GM18520 (cell line): ENCODE measurements at regions not wholly inside any gene's neighbourhood (a gene's known extent, or its start where the extent isn't known, plus 50 kb on each side); places are given as distances from the start of the nearest gene placed in this dataset.

ENCODE experiments used
- ATAC-seq: cut with Tn5 transposase; IDR thresholded peaks from one replicate; pipeline ENCODE4 v1.9.1; 2021; ENCODE audit not compliant: unreplicated experiment

DNA sequence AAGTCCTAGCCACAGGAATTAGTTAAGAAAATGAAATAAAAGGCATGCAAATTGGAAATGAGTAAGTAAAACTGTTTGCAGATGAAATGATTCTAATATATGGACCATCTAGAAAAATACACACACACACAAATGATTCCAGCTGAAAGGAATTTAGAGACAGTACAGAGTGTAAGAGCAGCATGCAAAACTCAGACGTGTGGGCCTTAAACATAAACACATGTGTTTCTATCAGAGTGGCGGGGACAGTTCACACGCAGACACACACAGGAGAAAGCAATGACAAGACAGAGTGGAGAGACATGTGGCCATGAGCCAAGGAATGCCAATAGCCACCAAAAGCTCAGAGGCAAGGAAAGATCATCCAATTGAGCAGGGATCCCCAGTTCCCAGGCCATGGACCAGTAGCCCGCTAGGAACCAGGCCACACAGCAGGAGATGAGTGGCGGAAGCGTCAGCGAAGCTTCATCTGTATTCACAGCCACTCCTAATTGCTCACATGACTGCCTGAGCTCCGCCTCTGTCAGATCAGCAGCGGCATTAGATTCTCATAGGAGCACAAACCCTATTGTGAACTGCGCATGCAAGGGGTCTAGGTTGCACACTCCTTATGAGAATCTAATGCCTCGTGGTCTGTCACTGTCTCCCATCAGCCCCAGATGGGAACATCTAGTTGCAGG, 155.4 kb downstream of the ARL4C start:
- no peak for ATAC-seq

DNA sequence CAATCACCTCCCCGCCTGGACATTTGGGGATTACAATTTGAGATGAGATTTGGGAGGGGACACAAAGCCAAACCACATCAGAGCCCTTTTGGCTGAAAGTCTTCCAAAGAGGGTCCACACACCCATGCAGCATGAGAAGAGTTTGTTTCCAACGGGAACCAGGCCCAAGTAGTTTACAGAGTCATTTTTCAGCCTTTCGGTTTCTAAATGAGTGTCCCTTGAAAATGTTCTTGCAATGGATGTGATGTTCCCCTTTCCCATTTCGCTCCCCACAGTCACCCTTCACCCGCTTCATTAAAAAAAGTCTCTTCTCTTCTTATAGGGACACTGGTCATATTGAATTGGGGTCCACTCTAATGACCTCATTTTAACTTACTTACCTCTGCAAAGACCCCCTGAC, 157.4 kb downstream of the ARL4C start:
- no peak for ATAC-seq

DNA sequence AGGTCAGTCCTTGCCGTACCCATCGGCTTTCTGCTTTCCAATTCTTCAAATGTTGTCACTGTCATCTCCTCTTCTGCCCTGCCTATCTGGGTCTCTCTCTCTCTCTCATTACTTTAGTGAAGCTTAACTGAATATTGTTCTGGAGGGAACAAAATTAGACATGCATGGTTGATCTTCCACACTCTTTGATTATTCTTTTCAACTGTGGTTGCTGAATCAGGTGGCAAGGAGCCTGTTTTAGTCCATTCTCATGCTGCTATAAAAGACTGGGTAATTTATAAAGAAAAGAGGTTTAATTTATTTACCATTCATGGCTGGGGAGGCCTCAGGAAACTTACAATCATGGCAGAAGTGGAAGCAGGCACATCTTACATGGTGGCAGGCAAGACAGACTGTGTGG, 157.9 kb downstream of the ARL4C start:
- ATAC-seq = no peak

DNA sequence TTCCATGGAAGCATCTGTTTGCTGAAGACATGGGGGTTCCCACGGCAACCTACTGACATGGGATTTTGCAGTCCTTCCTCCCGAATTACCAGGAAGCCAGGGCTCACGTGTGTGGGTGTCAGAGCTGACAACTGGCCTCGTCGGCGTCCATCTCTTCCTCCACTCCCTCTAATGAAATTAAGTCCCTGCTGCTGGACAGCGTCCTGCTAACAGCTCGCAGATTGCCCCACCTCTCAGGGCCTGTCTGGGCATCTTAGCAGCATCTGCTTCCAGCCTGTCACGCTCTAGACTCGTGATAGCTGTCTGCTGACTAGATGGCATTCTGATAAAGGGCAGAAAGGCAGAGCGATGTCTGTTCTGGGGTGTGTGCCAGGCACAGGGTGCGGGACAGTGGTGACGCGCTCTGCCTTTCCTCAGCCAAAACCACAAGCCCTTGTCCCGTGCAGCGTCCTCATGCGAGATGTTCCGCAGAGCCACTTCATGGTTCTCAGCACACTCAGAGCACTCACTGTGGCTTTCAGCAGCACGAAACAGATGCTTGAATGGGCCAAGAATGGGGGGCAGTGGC, 161.1 kb downstream of the ARL4C start:
- ATAC-seq = no peak

DNA sequence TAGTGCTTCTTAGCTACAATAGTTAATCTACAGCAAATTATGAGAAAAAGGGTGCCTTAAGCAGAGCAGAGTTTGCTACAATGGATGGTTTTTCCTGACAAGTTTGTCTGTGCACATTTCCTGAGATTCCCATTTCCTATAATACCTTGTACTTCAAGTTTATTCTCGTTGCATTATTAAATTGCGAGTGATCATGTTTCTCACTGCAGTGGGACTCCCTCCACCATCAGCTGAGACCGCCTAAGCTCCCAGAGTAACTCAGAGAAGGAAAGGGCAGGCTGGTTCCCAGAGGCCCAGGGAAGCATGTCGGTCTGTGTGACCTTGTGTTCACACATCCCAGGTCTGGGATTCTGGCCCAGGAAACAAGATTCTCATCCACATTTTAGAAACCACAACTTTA, 162.1 kb downstream of the ARL4C start:
- no peak for ATAC-seq

DNA sequence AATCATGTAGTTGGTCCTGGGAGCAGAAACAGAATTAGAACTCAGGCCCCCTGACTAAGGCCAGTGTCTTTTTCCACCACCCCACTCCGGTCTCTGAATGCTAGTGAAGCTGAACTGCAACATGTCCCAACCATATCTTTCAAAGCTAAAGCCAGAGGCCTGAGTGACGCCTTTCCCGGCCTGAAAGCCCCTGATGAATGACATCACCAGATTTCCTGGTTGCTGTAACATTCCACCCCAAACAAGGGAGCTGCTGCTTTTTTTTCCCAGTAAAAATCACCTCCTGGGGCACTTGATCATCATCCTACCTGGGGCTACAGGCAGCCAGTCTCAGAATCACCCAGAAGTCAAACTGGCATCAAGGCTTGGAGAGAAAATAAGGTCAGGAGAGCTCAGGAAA, 162.7 kb downstream of the ARL4C start:
- ATAC-seq = no peak

DNA sequence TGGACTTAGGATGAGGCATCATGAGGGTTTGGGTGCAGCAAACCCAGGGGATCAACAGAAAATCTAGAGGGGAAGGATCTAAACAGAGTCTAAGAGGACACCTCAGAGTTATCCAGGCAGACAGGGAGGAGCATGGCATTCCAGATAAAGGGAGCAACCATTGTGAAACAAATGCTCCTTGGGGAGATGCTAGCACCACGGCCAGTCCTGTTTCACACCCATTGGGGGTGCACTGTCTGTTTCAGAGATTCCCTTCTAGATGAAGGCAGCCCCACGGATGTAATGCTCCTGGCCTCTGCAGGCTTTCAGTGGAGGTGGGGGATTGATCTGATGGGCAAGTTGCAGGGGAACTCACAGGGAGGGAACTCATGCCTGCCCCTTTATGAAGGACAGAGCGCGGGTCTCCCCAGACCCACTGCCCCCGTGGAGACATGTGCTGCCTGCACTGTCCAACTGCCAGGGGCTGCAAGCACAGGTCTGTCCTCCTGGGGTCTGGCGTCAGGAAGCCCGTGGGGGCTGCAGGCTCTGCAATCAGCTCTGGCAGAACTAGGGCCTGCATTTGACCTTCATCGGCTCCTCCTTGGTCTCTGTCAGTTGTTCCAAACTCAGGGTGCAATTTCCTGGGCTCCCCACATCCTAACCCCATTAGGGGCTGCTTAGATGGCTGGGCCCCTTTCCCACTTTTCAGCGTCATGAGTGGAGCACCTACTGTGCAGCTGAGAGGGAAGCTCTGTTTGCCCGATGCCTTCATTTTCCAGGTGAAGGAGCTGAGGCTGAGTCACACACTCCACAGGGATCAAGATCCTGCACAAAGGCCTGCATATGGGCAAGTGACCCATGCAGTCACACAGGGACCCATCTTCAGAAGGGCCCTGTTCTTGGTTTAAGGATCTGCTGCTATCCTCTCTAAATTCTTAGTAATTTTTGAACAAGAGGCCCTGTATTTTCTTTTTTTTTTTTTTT, 163.4 kb downstream of the ARL4C start:
- no peak for ATAC-seq

DNA sequence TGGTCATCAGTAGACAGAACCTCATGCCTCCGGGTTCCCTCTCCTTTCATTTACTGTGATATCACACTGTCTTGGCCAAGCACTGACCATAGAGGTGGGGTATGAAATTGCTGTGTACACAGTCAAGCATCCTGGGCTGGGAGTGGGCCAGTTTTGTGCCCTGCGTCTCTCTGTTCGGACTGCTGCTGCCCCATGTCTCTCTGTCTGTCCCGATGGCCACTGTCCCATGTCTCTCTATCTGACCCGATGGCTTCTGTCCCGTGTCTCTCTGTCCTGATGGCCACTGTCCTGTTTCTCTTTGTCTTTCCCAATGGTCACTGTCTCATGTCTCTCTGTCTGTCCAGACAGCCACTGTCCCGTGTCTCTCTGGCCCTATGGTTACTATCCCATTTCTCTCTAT, 164.9 kb downstream of the ARL4C start:
- ATAC-seq = no peak

DNA sequence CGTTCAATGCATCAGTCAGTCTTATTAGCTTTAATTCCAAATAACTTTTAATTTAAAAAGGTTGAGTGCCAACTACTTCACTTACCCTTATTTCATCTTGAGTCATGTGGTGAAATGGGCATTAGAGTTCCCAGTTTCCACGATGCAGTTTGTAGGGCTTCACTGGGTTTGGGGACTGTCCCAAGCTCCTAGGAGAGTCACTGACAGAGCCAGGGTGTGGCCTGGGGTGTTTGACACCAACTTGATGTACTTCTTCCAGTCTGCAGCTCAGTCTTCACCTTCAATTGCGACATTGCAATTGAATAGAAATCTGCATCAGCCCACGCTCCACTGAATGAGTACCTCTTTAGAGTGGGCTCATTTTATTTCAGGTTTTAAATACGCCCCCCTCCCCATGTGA, 165.3 kb downstream of the ARL4C start:
- no peak for ATAC-seq

DNA sequence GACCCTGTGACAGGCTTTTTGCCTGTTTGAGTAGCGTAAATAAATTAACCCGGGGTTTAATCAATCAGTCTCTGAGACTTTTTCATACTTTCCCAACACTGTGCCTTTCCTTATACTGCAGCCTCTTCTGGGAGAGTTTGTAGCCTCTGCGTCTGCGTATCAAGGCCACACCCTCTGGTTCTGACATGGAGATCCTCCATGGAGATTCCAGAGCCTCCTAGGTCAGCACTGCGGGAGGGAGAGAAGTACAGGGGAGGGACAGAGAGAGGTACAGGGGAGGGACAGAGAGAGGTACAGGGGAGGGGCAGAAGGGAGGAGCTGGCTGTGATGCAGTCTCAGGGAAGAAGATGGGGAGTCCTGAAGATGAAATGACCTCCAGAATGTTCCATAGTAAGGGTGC, 166.0 kb downstream of the ARL4C start:
- ATAC-seq = no peak

DNA sequence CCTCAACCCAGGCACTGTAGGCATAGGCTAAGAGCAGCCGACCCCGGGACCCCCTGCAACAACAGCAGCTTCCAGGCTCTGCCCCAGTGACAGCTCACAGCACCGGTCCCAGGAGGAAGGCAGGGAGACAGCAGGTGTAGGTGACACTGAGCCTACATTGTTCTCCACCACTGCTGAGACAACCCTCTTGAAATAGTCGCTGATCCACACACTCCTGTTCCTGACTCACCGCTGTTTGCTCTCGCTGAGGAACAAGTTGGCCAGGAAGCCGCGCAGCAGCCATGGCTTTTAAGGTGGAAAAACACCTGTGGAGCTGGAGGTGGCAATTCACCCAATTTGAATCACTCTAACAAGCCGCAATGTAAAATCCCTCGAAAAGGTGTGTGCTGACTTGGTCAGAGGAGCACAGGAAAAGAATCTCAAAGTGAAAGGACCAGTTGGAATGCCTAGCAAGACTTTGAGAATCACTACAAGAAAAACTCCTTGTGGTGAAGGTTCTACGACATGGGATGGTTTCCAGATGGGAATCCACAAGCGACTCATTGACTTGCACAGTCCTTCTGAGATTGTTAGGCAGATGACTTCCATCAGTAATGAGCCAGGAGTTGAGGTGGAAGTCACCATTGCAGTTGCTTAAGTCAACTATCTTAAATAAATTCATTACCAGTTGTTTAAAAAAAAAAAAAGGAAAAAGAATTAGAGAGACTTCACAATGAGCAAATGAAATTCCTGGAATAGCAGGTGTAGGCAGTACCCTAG, 167.5 kb downstream of the ARL4C start:
- no peak for ATAC-seq

DNA sequence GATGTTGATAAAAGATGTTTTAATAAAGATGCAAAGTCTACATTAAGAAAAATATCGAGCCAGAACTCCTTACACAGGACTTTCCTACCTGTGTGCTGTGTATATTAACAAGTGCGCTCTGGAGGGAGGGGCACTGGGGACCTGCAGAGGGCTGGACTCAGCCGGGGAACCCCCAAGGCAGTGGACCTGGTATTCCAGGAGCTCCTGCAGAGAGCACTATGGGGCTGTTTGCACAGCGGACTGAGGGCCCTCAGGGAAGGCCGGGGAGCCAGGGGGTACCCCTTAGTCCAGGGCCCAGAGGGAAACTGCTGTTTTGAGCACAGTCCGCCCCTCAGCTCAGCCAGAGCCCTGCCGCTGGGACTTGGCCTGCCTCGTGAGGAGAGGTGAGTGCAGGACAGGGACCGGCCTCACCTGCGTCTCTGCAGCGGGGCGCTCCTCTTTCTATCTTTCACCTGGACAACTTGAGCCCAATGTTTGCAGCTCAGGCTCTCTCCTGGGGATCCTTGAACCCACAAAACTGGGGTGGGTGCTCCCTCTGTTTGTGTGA, 168.4 kb downstream of the ARL4C start:
- ATAC-seq = no peak

DNA sequence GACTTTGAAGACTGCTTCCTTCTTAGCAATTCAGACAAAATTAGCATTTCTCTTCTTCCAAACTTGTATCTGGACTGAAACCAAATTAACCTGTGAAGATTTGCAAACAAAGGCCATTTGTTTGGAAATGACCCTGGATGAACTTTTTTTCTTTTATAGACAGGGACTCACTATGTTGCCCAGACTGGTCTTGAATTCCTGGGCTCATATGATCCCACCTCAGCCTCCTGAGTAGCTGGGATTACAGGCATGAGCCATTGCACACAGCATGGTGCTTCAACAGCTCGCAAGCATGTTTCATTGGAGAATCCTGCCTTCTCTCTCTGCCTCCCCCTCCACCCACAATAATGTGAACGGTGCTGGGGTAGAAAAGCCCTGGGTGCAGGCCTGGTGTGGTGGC, 170.2 kb downstream of the ARL4C start:
- no peak for ATAC-seq

DNA sequence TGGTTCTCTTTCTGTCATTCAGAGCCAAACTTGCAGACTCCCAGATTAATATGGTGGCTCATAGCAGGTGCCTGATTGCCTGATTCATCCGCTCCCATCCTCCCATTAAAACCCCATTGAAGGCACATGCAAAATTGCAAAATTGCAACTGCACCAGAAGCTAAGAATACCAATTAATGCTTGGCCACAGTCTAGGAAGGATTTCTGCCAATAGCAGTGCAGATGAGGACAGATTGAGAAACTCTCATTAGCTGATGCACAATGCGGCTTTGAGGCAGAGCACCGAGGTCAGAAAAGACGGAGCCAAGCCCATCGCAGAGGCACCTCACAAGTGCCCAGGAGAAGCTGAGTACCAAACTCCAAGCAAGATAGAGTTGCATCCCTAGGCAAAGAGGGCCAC, 172.8 kb downstream of the ARL4C start:
- ATAC-seq = no peak

DNA sequence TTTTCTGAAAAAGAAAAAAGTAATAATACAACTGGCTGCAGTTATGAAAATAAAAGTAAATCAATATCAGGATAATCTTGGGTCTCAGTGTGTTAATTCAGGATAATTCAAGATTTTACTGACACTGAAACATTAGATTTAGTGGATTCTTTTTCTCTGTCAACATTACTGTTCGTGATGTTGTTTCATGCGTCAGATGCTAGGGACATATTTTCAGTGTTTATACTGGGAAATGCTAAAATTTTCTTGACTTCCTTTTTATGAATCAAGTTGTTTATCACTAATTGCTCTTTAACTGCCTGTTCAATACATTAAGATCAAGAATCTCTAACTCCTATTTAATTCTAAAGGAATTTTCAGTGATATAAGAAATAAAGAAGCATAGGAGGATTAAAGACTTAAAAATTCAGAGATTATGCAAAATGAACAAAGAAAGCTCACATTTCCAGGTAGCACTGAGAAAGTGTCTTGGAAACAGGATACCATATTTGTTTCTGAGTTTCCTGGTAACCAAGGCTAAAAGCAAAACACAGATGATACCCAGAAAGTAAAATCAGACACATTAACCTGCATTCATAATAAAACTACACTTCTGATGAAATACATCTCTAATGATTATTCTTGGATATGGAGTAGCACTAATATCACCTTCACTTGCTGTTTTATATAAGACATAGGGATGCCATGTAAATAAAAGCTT, 174.0 kb downstream of the ARL4C start:
- no peak for ATAC-seq

DNA sequence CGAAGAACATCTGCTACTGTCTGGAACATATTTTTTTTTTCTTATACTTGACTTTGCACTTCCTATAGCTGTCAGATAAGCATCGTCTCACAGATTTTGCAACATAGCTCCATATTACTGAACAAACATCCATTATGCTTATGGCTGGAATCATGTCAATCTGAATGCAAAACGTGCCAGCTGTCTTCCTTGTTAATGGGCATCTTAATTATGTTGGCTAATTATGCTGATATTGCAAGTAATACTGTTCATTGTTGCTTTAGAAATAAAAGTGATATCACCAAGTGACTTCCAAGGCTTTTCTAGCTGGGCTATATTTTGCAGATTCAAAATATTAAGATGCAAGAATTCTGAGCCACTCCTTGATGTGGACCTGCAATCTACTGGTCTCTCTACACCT, 176.8 kb downstream of the ARL4C start:
- no peak for ATAC-seq

DNA sequence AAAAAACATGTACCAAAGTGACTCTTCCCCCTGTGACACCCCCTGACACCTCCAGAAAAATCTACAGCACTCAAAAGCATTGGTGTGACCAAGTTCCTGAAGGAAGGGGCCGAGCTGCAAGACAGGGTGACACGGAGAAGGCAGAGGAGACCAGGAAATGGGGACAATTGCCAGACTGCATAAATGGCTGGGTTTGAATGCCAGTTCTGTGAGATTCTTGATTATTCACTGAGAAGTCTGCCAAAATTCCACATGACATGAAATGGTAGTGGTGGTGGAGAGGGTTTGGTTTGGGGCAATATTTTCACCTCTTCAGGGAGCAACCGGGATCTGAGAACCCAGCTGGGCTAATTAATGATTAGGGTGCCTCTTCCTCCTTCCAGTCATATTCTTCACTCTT, 178.5 kb downstream of the ARL4C start:
- no peak for ATAC-seq

DNA sequence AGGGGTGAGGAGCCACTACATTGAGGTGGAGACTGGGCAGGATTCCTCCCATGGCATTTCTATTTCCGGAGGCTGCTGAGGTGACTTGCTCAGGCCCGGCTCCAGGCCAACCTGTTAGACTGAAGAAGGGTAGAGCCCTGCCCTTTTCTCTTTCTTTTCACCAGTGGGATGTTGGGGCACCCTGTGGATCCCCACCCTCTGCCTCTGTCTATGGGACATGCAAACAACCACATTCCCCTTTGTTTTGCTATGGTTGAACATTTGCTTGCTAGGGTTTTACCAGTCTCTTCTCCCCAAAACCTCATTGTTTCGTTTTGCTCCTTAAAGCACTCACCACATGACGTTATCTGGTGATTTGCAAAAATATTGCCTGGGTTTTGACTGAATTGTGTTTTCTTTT, 183.3 kb downstream of the ARL4C start:
- ATAC-seq = no peak

DNA sequence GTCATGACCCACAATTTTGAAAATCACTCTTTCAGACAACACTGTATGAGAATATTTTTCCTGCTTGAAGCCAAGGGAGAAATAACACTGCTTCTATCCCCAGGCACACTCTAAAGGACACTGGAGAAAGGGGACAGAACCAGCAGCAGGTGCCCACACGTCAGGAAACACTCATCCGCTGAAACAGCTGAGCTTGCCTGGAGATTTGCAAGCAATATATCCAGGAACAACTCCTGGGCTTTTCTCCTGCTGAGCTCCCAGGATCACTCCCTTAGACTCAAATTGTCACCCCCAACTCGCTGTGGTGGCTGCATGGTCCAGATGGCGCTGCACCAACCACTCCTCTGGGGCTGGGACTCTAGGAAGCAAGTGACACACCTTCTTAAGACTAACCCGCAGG, 186.7 kb downstream of the ARL4C start:
- no peak for ATAC-seq

DNA sequence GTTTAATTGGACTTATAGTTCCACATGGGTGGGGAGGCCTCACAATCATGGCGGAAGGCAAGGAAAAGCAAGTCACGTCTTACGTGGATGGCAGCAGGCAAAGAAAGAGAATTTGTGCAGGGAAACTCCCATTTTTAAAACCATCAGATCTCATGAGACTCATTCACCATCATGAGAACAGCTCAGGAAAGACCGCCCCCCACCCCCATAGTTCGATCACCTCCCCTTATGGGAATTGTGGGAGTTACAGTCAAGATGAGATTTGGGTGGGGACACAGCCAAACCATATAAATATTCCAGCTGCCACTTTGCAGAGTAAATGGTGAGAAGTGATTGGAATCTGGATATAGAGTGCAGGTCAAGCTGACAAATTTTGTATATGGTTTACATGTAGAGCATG, 187.4 kb downstream of the ARL4C start:
- ATAC-seq = no peak

DNA sequence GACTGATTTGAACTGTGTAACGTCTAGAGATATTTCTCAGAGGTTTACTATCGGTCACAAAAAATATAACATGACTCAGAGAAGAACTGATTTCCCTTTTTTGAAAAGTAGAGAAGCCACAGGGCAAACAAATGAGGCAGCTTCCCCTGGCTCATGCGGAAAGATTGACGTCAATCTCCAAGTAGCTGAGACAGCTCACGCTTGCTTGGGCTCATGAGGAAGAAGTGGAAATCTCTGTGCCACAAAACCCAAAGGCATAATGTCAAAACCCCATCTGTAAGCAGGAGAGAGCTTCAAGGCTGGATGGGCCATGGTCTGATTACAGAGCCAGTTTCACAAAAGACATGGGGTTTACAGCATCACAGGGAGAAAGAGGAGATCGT, 188.1 kb downstream of the ARL4C start:
- ATAC-seq = peak; percentile 85
